SK-N-SH treated with all-trans-retinoic acid at 6 μM for 48 hours (cell line): ENCODE measurements at regions not wholly inside any gene's neighbourhood (a gene's known extent, or its start where the extent isn't known, plus 50 kb on each side); places are given as distances from the start of the nearest gene placed in this dataset.

Experiments
- ARNTL ChIP-seq: fragments of 450-650 bp; formaldehyde crosslinking; IDR thresholded peaks from 2 replicates; pipeline ENCODE4 v1.5.0; 2020; ENCODE audit warnings: low read depth, mild to moderate bottlenecking, moderate library complexity, borderline replicate concordance
- CSDC2 ChIP-seq: fragments of 250-450 bp; sonication (Bioruptor Pico); IDR thresholded peaks from 2 replicates; pipeline ENCODE4 v1.5.0; 2020; ENCODE audit warnings: mild to moderate bottlenecking, moderate library complexity
- ESRRG ChIP-seq: fragments of 250-450 bp; sonication (Bioruptor Pico); IDR thresholded peaks from 2 replicates; pipeline ENCODE4 v1.6.1; 2021; ENCODE audit warnings: mild to moderate bottlenecking
- OSR1 ChIP-seq: fragments of 250-450 bp; sonication (Bioruptor Pico); IDR thresholded peaks from 2 replicates; pipeline ENCODE4 v1.8.0; 2022; ENCODE audit warnings: moderate library complexity, mild to moderate bottlenecking, inconsistent platforms
- RARB ChIP-seq: fragments of 250-450 bp; sonication (Bioruptor Pico); IDR thresholded peaks from 2 replicates; pipeline ENCODE4 v1.8.0; 2021; ENCODE audit warnings: mild to moderate bottlenecking, moderate library complexity
- SNAI2 ChIP-seq: fragments of 250-450 bp; sonication (Bioruptor Pico); IDR thresholded peaks from 2 replicates; pipeline ENCODE4 v1.5.0; 2020; ENCODE audit warnings: mild to moderate bottlenecking, moderate library complexity
- ZNF70 ChIP-seq: fragments of 450-650 bp; formaldehyde crosslinking; IDR thresholded peaks from 2 replicates; pipeline ENCODE4 v1.5.0; 2020; ENCODE audit warnings: mild to moderate bottlenecking, moderate library complexity
- TF ChIP-seq, protein P1 (sequence below): fragments of 250-450 bp; sonication (Bioruptor Pico); IDR thresholded peaks from 2 replicates; pipeline ENCODE4 v1.8.0; 2020; ENCODE audit warnings: mild to moderate bottlenecking, moderate library complexity, borderline replicate concordance
- TF ChIP-seq, protein P2 (sequence below): fragments of 250-450 bp; sonication (Bioruptor Pico); IDR thresholded peaks from 2 replicates; pipeline ENCODE4 v1.5.0; 2020; ENCODE audit warnings: mild to moderate bottlenecking, moderate library complexity
- TF ChIP-seq, protein P3 (sequence below): fragments of 250-450 bp; sonication (Bioruptor Pico); IDR thresholded peaks from 2 replicates; pipeline ENCODE4 v1.5.1; 2020; ENCODE audit warnings: low read depth, mild to moderate bottlenecking, moderate library complexity

DNA sequence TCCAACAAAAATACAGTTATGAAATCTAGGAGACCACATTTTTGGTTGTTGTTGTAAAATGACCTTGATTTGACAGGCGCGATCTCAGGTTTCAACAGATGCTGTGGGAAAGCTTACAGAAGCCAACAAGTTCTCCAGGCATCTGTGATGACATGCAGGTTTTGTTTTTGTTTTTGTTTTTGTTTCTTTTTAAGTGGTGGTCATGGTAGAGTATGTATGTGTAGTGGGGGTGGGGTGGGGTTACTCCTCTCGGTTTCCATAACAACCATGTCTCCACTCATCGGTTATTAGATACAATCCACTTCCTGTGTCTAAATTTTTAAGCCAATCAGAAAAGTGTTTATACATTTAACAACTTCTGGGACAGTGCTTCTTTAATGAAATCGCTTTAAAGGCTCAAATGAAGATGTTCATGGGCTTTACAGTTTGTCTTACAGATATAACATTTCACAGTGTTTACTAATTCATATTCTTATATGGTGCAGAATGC is 199.9 kb upstream of the FOXN3 start:
- TF ChIP-seq SNAI2 = no peak
- TF ChIP-seq OSR1 (CRISPR knock-in tag) = no peak
- TF ChIP-seq, protein P1, sequence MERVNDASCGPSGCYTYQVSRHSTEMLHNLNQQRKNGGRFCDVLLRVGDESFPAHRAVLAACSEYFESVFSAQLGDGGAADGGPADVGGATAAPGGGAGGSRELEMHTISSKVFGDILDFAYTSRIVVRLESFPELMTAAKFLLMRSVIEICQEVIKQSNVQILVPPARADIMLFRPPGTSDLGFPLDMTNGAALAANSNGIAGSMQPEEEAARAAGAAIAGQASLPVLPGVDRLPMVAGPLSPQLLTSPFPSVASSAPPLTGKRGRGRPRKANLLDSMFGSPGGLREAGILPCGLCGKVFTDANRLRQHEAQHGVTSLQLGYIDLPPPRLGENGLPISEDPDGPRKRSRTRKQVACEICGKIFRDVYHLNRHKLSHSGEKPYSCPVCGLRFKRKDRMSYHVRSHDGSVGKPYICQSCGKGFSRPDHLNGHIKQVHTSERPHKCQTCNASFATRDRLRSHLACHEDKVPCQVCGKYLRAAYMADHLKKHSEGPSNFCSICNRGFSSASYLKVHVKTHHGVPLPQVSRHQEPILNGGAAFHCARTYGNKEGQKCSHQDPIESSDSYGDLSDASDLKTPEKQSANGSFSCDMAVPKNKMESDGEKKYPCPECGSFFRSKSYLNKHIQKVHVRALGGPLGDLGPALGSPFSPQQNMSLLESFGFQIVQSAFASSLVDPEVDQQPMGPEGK (CRISPR knock-in tag) = no peak
- TF ChIP-seq, protein P2, sequence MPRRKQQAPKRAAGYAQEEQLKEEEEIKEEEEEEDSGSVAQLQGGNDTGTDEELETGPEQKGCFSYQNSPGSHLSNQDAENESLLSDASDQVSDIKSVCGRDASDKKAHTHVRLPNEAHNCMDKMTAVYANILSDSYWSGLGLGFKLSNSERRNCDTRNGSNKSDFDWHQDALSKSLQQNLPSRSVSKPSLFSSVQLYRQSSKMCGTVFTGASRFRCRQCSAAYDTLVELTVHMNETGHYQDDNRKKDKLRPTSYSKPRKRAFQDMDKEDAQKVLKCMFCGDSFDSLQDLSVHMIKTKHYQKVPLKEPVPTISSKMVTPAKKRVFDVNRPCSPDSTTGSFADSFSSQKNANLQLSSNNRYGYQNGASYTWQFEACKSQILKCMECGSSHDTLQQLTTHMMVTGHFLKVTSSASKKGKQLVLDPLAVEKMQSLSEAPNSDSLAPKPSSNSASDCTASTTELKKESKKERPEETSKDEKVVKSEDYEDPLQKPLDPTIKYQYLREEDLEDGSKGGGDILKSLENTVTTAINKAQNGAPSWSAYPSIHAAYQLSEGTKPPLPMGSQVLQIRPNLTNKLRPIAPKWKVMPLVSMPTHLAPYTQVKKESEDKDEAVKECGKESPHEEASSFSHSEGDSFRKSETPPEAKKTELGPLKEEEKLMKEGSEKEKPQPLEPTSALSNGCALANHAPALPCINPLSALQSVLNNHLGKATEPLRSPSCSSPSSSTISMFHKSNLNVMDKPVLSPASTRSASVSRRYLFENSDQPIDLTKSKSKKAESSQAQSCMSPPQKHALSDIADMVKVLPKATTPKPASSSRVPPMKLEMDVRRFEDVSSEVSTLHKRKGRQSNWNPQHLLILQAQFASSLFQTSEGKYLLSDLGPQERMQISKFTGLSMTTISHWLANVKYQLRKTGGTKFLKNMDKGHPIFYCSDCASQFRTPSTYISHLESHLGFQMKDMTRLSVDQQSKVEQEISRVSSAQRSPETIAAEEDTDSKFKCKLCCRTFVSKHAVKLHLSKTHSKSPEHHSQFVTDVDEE = no peak
- TF ChIP-seq, protein P3, sequence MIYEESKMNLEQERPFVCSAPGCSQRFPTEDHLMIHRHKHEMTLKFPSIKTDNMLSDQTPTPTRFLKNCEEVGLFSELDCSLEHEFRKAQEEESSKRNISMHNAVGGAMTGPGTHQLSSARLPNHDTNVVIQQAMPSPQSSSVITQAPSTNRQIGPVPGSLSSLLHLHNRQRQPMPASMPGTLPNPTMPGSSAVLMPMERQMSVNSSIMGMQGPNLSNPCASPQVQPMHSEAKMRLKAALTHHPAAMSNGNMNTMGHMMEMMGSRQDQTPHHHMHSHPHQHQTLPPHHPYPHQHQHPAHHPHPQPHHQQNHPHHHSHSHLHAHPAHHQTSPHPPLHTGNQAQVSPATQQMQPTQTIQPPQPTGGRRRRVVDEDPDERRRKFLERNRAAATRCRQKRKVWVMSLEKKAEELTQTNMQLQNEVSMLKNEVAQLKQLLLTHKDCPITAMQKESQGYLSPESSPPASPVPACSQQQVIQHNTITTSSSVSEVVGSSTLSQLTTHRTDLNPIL = no peak
- no peak for TF ChIP-seq ESRRG (CRISPR knock-in tag)
- TF ChIP-seq ZNF70 = no peak
- no peak for TF ChIP-seq ARNTL (CRISPR knock-in tag)
- TF ChIP-seq RARB (CRISPR knock-in tag) = no peak
- no peak for TF ChIP-seq CSDC2
